Right ventricle myocardium inferior (tissue), 1 donor: ENCODE measurements at regions not wholly inside any gene's neighbourhood (a gene's known extent, or its start where the extent isn't known, plus 50 kb on each side); places are given as distances from the start of the nearest gene placed in this dataset.
"Not testable (repeated sequence)": the region's sequence is repeated elsewhere in the genome, so short reads cannot be mapped to it uniquely, and the experiment has no call there.

Source experiments
- ATAC-seq: fragments of 200-7000 bp; cut with Tn5 transposase; one replicate; pipeline ENCODE4 v1.9.1; 2020; ENCODE audit warnings: mild to moderate bottlenecking, moderate library complexity
- DNase-seq: peaks from one replicate; pipeline ENCODE4 v3.0.0; 2021; ENCODE audit errors: missing footprints
- intact Hi-C: fragments of 100-400 bp; cut with DNase I; formaldehyde crosslinking; loops from one replicate; pipeline ENCODE4 v1.11.0; 2022
- donor health status: DM: no; HTN: yes; CAD: no; lungs with severe emphysema.

DNA sequence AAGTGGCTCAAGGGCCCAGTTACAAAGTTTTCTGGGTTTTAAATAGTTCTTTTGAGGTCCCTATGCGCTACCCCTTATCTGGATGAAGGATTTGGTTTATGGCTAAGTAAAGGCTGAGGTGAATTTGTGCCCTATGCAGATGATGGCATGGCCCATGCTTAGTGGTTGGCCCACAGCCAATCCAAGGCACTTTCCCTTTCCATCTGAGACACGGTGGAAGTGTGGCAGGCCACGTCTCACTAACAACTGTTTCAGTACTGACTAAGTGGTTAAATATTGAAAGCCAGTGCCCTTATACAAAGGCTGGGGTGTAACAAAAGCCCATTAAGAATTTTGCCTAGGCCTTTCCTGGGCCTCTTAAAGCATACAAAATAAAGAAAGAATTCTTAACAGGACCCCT, 260.3 kb downstream of the ZNF37A start:
- ATAC-seq, intact Hi-C loops, DNase-seq: not testable (repeated sequence)

- ATAC-seq, result peak; percentile 100
- DNase-seq, result peak; percentile 92
- intact Hi-C loops, result not testable (repeated sequence)
These were observed 261.9 kb downstream of the ZNF37A start for GRCh38 chr10:38355911-38356526.

DNA sequence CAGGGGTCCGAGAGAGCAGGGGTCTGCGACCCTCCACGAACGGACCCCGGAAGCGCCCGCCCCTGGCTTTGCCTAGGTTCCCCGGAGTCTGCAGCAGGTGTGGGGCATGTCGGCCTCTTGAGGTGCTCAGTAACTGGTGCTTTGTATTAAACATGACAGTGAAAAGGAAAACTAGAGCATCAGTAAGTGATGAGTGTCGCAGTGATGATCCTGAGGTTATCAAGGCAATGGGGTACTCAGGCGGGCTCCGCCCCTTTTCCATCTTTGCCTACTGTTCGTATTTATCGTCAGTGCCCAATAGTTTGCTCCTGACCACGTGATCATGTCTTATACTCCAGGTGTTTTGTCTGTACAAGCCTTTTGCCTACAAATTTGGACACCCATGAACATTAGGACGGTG, 262.4 kb downstream of the ZNF37A start:
- DNase-seq, intact Hi-C loops: not testable (repeated sequence)
- peak; percentile 45 for ATAC-seq

DNA sequence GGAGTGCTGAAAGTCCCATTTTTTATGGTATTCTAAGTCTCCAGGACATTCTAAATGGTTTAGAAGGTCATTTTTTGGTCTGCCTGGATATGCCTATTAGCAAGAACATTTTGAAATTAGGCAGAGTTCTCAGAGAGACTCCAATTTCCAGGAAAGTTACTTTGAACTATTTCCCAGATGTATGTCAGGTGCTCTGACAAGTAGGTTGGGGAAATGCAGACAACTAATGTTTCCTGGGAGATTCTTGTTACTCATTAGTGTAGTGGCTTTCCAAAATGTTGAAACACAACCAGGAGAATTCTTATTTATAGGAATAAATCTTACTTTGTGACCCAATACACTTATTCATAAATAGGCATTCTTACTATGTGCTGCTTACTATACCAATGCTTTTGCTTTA, 268.4 kb downstream of the ZNF37A start:
- DNase-seq, ATAC-seq, intact Hi-C loops: not testable (repeated sequence)

DNA sequence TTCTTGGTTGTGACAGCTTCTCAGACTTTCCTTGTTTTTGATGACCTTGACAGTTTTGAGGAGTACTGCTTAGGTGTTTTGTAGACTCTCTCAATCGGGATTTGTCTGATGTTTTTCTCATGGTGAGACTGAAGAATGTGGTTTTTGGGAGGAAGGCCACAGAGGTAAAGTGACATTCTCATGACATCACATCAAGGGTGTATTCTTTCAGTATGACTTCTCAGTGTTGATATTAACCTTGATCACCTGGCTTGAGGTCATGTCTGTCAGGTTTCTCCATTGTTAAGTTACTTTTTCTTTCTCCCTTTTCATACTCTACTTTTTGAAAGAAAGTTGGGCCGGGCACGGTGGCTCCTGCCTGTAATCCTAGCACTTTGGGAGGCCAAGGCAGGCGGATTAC, 269.9 kb downstream of the ZNF37A start:
- ATAC-seq, intact Hi-C loops: not testable (repeated sequence)

GRCh38 chr10:38365917-38366316, 271.8 kb downstream of the ZNF37A start:
- peak; percentile 67 for ATAC-seq
- intact Hi-C loops, DNase-seq: not testable (repeated sequence)

More for the DNA sequence above, 269.9 kb downstream of the ZNF37A start:
- not testable (repeated sequence) for DNase-seq

DNA sequence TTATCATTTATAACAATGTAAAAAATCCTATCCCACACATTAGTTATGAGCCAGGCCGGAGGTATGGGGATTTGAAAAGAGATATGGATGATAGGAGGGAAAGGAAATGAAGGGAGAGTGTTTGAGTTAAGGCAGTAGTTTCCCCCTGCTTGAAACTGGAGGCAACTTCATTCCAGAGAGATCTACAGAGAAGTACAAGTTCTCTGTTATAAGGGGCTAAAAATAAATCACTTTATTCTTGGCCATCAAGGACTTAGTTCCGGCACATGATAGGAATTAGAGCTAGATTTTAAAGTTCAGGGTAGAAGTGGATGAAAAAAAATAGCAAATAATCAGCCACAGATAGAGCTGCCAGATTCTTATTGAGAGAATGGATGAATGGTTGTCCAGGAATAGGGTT, 289.7 kb downstream of the ZNF37A start:
- ATAC-seq, result peak; percentile 39
- DNase-seq, intact Hi-C loops: not testable (repeated sequence)

- DNase-seq, ATAC-seq, intact Hi-C loops: not testable (repeated sequence)
These were observed 292.7 kb downstream of the ZNF37A start for GRCh38 chr10:38386869-38387268.

DNA sequence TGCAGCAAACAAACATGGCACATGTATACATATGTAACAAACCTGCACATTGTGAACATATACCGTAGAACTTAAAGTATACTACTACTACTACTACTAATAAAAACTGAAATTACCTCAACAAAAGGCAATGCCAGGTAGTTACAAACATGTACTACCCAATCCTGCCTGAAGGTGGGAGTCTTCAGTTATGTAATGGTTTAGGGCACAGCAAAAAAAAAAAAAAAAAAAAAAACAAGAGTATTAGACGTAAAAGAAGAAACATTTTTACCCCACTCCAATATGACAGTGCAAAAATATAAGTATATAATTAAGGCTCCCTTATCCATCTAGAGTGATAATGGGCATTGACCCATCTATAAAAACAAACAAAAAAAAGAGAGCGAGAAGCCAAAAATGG, 296.6 kb downstream of the ZNF37A start:
- intact Hi-C loops, DNase-seq, ATAC-seq: not testable (repeated sequence)

GRCh38 chr10:38395465-38395864, 301.3 kb downstream of the ZNF37A start:
- intact Hi-C loops, ATAC-seq, DNase-seq: not testable (repeated sequence)

- DNase-seq, ATAC-seq, intact Hi-C loops: not testable (repeated sequence)
These were observed 302.2 kb downstream of the ZNF37A start for GRCh38 chr10:38396178-38396954.

DNA sequence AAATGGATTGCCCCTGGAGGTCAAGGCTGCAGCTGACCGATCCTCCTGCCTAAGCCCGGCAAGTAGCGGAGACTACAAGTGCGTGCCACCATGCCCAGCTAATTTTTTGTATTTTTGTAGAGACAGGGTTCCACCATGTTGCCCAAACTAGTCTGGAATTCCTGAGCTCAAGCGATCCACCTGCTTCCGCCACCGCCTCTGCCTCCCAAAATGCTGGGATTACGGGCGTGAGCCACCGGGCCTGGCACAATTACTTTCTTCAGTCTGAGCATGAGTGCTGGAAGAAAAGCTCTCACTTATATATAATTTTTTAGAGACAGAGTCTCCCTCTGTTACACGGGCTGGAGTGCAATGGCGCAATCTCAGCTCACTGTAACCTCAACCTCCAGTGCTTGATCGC, 307.4 kb downstream of the ZNF37A start:
- ATAC-seq, intact Hi-C loops: not testable (repeated sequence)
- DNase-seq, result peak; percentile 30

- intact Hi-C loops, result not testable (repeated sequence)
- peak; percentile 98 for DNase-seq
- peak; percentile 100 for ATAC-seq
These were observed 308.6 kb downstream of the ZNF37A start for GRCh38 chr10:38402442-38403346.

- intact Hi-C loops, ATAC-seq: not testable (repeated sequence)
- DNase-seq, result peak; percentile 32
These were observed 309.4 kb downstream of the ZNF37A start for GRCh38 chr10:38403347-38404117.

- ATAC-seq, DNase-seq, intact Hi-C loops: not testable (repeated sequence)
These were observed 329.5 kb downstream of the ZNF37A start for GRCh38 chr10:38423634-38424033.

- intact Hi-C loops, ATAC-seq, DNase-seq: not testable (repeated sequence)
These were observed 336.1 kb downstream of the ZNF37A start for GRCh38 chr10:38430242-38430641.

- intact Hi-C loops, DNase-seq, ATAC-seq: not testable (repeated sequence)
These were observed 343.2 kb downstream of the ZNF37A start for GRCh38 chr10:38437359-38437758.
